ENCODE measurements at regions not wholly inside any gene's neighbourhood (a gene's known extent, or its start where the extent isn't known, plus 50 kb on each side); places are given as distances from the start of the nearest gene placed in this dataset.

- TF ChIP-seq, protein P1, sequence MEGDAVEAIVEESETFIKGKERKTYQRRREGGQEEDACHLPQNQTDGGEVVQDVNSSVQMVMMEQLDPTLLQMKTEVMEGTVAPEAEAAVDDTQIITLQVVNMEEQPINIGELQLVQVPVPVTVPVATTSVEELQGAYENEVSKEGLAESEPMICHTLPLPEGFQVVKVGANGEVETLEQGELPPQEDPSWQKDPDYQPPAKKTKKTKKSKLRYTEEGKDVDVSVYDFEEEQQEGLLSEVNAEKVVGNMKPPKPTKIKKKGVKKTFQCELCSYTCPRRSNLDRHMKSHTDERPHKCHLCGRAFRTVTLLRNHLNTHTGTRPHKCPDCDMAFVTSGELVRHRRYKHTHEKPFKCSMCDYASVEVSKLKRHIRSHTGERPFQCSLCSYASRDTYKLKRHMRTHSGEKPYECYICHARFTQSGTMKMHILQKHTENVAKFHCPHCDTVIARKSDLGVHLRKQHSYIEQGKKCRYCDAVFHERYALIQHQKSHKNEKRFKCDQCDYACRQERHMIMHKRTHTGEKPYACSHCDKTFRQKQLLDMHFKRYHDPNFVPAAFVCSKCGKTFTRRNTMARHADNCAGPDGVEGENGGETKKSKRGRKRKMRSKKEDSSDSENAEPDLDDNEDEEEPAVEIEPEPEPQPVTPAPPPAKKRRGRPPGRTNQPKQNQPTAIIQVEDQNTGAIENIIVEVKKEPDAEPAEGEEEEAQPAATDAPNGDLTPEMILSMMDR (IDR thresholded peaks at IDR 0.05), result no peak
- DNase-seq (no peak), ATAC-seq (no peak)
- Histone ChIP-seq H3K9me3 (no peaks in the 10 kb centered on the region), H3K27ac (no peak overlapping the region), H3K27me3 (no peaks in the 10 kb centered on the region), H3K4me1 (no peaks in the 10 kb centered on the region), H3K36me3 (no peaks in the 10 kb centered on the region), H3K4me3 (no peak overlapping the region)
- intact Hi-C loops (cut with DNase I), result no loop called here
These were observed 132.0 kb upstream of the CACHD1 start for GRCh38 chr1:64337926-64338325.

DNA sequence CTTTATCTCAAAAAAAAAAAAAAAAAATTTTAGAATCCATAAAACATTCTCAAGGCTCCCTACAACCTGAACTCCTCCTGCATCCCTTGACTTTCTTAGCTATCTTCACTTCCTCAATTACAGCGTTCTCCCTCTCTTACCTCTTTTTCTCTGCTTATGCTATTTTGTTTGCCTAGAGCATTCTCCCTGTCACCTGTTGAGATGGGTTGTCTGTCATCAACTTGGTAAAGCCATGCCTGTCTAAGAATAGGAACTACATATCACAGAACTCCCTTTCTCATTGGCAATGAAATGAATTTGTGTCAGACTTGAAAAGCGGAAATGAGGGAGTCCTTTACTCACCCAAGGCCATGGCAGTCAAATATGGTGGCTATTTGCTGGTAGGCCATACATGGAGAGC lies 129.6 kb upstream of the CACHD1 start:
- DNase-seq (no peak), ATAC-seq (no peak)
- H3K9me3 ChIP-seq, result no peaks in the 10 kb centered on the region
- no peaks in the 10 kb centered on the region for H3K4me1 ChIP-seq
- intact Hi-C loops (cut with DNase I), result no loop called here
- H3K4me3 ChIP-seq, result no peak overlapping the region
- no peaks in the 10 kb centered on the region for H3K36me3 ChIP-seq
- no peaks in the 10 kb centered on the region for H3K27me3 ChIP-seq
- H3K27ac ChIP-seq, result no peak overlapping the region
- TF ChIP-seq, protein P1 (IDR thresholded peaks at IDR 0.05), result no peak

DNA sequence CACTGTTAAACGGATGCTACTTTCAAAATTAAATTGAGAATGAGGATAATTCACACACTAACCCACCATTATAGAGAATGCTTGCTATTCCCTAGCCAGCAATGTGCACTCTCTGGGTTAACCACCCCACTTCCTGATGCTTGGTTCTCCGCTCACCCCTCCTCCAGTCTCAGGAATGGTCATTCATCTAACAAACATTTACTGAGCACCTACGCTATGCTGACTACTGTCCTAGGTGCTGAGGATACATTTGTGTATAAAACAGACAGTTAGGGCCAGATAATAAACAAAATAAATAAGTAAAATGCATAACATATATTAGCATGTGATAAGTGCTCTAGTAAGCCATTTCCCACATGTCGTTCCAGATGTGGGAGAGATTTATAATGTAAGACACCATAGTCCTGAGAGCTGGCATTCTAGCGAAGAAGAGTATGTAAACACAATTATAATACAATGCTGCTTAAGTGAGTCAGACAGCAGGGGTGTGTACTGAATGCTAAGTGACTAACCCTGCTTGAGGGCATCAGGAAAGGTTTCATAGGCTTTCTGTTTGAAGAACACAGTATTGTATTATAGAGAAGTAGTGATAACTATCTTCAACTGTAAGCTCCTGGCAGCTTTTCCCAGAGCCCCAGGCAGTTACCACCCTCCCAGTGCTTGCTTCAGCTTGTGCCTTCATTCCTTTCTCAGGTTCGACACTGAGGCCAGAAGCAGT lies 126.7 kb upstream of the CACHD1 start:
- Histone ChIP-seq H3K9me3 (no peaks in the 10 kb centered on the region), H3K27me3 (no peaks in the 10 kb centered on the region), H3K4me1 (no peaks in the 10 kb centered on the region), H3K27ac (no peak overlapping the region), H3K4me3 (no peak overlapping the region), H3K36me3 (no peaks in the 10 kb centered on the region)
- intact Hi-C loops (cut with DNase I), result no loop called here
- ATAC-seq, result no peak
- no peak for DNase-seq
- TF ChIP-seq, protein P1 (IDR thresholded peaks at IDR 0.05), result no peak

DNA sequence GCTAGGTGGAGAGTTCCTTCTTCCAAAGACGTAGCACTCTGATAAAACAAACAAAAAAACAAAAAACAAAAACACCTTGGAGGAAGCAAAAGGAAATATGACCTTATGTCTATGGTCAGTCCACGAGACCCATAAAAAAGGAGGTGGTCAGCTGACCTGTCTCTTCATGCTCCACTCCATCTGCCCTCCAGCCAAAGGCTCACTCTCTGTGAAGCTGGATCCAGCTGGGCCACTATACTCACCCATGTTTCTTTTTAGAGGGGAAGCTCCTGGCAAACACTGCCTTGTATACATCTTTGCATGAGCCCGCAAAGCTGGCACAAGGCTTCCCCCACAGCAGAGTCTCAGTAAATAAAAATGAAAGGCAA lies 126.1 kb upstream of the CACHD1 start:
- Histone ChIP-seq H3K36me3 (no peaks in the 10 kb centered on the region), H3K4me3 (no peak overlapping the region), H3K4me1 (no peaks in the 10 kb centered on the region), H3K27me3 (no peaks in the 10 kb centered on the region), H3K9me3 (no peaks in the 10 kb centered on the region), H3K27ac (no peak overlapping the region)
- no peak for DNase-seq
- ATAC-seq, result no peak
- TF ChIP-seq, protein P1 (IDR thresholded peaks at IDR 0.05), result no peak
- intact Hi-C loops (cut with DNase I), result no loop called here

DNA sequence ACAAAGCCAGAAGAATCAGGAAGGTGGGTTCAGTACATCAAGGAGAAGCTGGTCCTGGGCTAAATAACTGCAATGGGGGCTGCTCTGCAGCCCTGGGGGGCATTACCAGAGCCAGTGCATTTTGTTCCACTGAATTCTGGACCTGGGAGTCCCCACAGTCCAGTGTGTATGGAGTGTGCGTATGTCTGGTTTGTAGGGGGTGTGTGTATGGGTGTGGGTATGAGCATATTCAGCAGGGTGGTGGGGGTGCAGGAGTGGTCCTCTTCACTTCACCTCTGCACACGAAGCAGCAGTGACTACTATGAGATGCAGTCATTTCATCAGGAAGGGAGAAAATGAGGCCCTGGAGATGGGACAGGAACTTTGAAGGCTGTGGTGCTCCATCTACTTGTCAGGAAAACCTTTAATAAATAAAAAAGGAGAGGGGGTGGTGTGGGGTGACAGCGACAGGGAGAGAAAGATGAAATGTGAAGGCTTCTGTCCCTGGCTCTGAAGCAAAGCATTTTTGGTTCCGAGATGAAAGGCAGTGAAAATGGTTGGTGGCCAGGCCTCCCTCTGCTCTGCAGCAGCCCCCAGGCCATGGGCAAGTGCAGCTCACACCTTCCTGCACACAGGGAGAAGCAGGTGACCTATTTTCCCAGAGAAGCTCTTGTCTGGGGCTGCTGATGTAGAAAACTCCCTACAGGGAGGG lies 121.5 kb upstream of the CACHD1 start:
- H3K9me3 ChIP-seq, result no peaks in the 10 kb centered on the region
- H3K4me3 ChIP-seq, result no peak overlapping the region
- DNase-seq, result no peak
- TF ChIP-seq, protein P1 (IDR thresholded peaks at IDR 0.05), result no peak
- ATAC-seq, result no peak
- intact Hi-C loops (cut with DNase I), result no loop called here
- no peaks in the 10 kb centered on the region for H3K27me3 ChIP-seq
- no peak overlapping the region for H3K27ac ChIP-seq
- no peaks in the 10 kb centered on the region for H3K4me1 ChIP-seq
- no peaks in the 10 kb centered on the region for H3K36me3 ChIP-seq

Measured in upper lobe of right lung (tissue), 1 donor.